MM.1S (cell line): ENCODE measurements at regions not wholly inside any gene's neighbourhood (a gene's known extent, or its start where the extent isn't known, plus 50 kb on each side); places are given as distances from the start of the nearest gene placed in this dataset.

Experiments used
- DNase-seq: peaks from one replicate; pipeline ENCODE4 v3.0.0-alpha.2; 2015
- H2AFZ ChIP-seq: fragments of 300-600 bp; sonication (generic); 2 replicates; pipeline ENCODE4 v1.6.0; 2016; ENCODE audit warnings: antibody characterized with exemption, low read length
- H3F3A ChIP-seq: fragments of 300-600 bp; sonication (generic); 2 replicates; pipeline ENCODE4 v1.6.1; 2016; ENCODE audit warnings: mild to moderate bottlenecking, antibody characterized with exemption, low read length, moderate library complexity, mixed read lengths; ENCODE audit not compliant: insufficient read depth
- H3K27ac ChIP-seq: fragments of 300-600 bp; sonication (generic); 2 replicates; pipeline ENCODE4 v1.5.1; 2016; ENCODE audit warnings: mild to moderate bottlenecking, low read length
- H3K27me3 ChIP-seq: fragments of 300-600 bp; sonication (generic); replicated peaks from 2 replicates; pipeline ENCODE4 v1.6.0; 2016; ENCODE audit warnings: low read length; ENCODE audit not compliant: insufficient read depth
- H3K36me3 ChIP-seq: fragments of 300-600 bp; sonication (generic); replicated peaks from 2 replicates; pipeline ENCODE4 v1.6.1; 2016; ENCODE audit warnings: mild to moderate bottlenecking, low read length, mixed read lengths; ENCODE audit not compliant: insufficient read depth
- H3K4me1 ChIP-seq: fragments of 300-600 bp; sonication (generic); 2 replicates; pipeline ENCODE4 v1.6.1; 2016; ENCODE audit warnings: low read length, mixed read lengths
- H3K4me2 ChIP-seq: fragments of 300-600 bp; sonication (generic); 2 replicates; pipeline ENCODE4 v1.6.0; 2016; ENCODE audit warnings: low read depth, low read length
- H3K4me3 ChIP-seq: fragments of 300-600 bp; sonication (generic); 2 replicates; pipeline ENCODE4 v1.5.1; 2016; ENCODE audit warnings: low read length, mixed read lengths
- H3K79me2 ChIP-seq: fragments of 300-600 bp; sonication (generic); 2 replicates; pipeline ENCODE4 v1.6.1; 2016; ENCODE audit warnings: mixed run types, low read length, mixed read lengths
- H3K9ac ChIP-seq: fragments of 300-600 bp; sonication (generic); 2 replicates; pipeline ENCODE4 v1.6.1; 2016; ENCODE audit warnings: low read length, mixed read lengths
- H3K9me2 ChIP-seq: fragments of 300-600 bp; sonication (generic); replicated peaks from 2 replicates; pipeline ENCODE4 v1.6.1; 2016; ENCODE audit warnings: mild to moderate bottlenecking, low read length, mixed read lengths; ENCODE audit not compliant: insufficient read depth
- H3K9me3 ChIP-seq: fragments of 300-600 bp; sonication (generic); replicated peaks from 2 replicates; pipeline ENCODE4 v1.6.1; 2016; ENCODE audit warnings: mild to moderate bottlenecking, low read length, mixed read lengths; ENCODE audit not compliant: insufficient read depth
- H4K20me1 ChIP-seq: fragments of 300-600 bp; sonication (generic); 2 replicates; pipeline ENCODE4 v1.6.1; 2016; ENCODE audit warnings: mild to moderate bottlenecking, low read length, moderate library complexity, mixed read lengths; ENCODE audit not compliant: insufficient read depth
- CTCF ChIP-seq: fragments of 300-600 bp; sonication (generic); IDR thresholded peaks from 2 replicates; pipeline ENCODE4 v1.5.1; 2016; ENCODE audit warnings: antibody characterized with exemption, low read length, mixed read lengths
- EZH2 ChIP-seq: fragments of 300-600 bp; sonication (generic); optimal IDR thresholded peaks from 2 replicates; pipeline ENCODE3; 2017; ENCODE audit warnings: low read depth, mild to moderate bottlenecking, antibody characterized with exemption, low read length, mixed read lengths
- EZH2phosphoT487 ChIP-seq: fragments of 300-600 bp; sonication (generic); IDR thresholded peaks from 2 replicates; pipeline ENCODE4 v1.6.1; 2018; ENCODE audit warnings: antibody characterized with exemption, low read length

- H3K4me1 ChIP-seq: peaks cover 10% of the 10 kb centered on the region; the same call in 1 of the 2 replicates
- H3K79me2 ChIP-seq: no peaks in the 10 kb centered on the region
- no peak overlapping the region for H3K4me2 ChIP-seq
- H3K27me3 ChIP-seq: no peaks in the 10 kb centered on the region
- no peak overlapping the region for H3K9ac ChIP-seq
- H4K20me1 ChIP-seq: no peaks in the 10 kb centered on the region
- DNase-seq: no peak
- no peaks in the 10 kb centered on the region for H3K9me2 ChIP-seq
- no peak overlapping the region for H3K27ac ChIP-seq
- no peak overlapping the region for H2AFZ ChIP-seq
- no peak overlapping the region for H3K4me3 ChIP-seq
- TF ChIP-seq EZH2phosphoT487 (no peak), CTCF (no peak), EZH2 (no peak)
- H3K36me3 ChIP-seq: no peaks in the 10 kb centered on the region
- H3F3A ChIP-seq: no peaks in the 10 kb centered on the region
- H3K9me3 ChIP-seq: no peaks in the 10 kb centered on the region
These were observed 65.9 kb upstream of the FBXL4 start for GRCh38 chr6:99013661-99014060.

GRCh38 chr6:99013145-99013544, 65.4 kb upstream of the FBXL4 start:
- no peak for TF ChIP-seq EZH2
- no peak for TF ChIP-seq CTCF
- TF ChIP-seq EZH2phosphoT487: no peak
- Histone ChIP-seq H3K79me2 (no peaks in the 10 kb centered on the region), H4K20me1 (no peaks in the 10 kb centered on the region), H3K9ac (no peak overlapping the region), H3K36me3 (no peaks in the 10 kb centered on the region), H3K4me2 (no peak overlapping the region), H2AFZ (no peak overlapping the region), H3K4me1 (peaks cover 10% of the 10 kb centered on the region; the same call in 1 of the 2 replicates), H3K4me3 (no peak overlapping the region), H3K27ac (no peak overlapping the region), H3K27me3 (no peaks in the 10 kb centered on the region), H3K9me2 (no peaks in the 10 kb centered on the region), H3K9me3 (no peaks in the 10 kb centered on the region), H3F3A (no peaks in the 10 kb centered on the region)
- no peak for DNase-seq

- Histone ChIP-seq H3K9ac (no peak overlapping the region), H3K79me2 (no peaks in the 10 kb centered on the region), H3K4me3 (no peak overlapping the region), H3K9me2 (no peaks in the 10 kb centered on the region), H4K20me1 (no peaks in the 10 kb centered on the region), H3K4me1 (peaks cover 6% of the 10 kb centered on the region; the same call in 1 of the 2 replicates), H3K9me3 (no peaks in the 10 kb centered on the region), H3F3A (no peaks in the 10 kb centered on the region), H2AFZ (no peak overlapping the region), H3K4me2 (no peak overlapping the region), H3K27me3 (no peaks in the 10 kb centered on the region), H3K27ac (no peak overlapping the region), H3K36me3 (no peaks in the 10 kb centered on the region)
- TF ChIP-seq CTCF (no peak), EZH2 (no peak), EZH2phosphoT487 (no peak)
- DNase-seq: no peak
These were observed 63.4 kb upstream of the FBXL4 start for GRCh38 chr6:99011151-99011550.
